CD4-positive, alpha-beta T cell treated with Interleukin-6 for 4 hours (primary cell): ENCODE measurements at regions not wholly inside any gene's neighbourhood (a gene's known extent, or its start where the extent isn't known, plus 50 kb on each side); places are given as distances from the start of the nearest gene placed in this dataset.
"Not testable (repeated sequence)": the region's sequence is repeated elsewhere in the genome, so short reads cannot be mapped to it uniquely, and the experiment has no call there.

Experiments used
- DNase-seq: peaks from one replicate; pipeline ENCODE4 v3.0.0-alpha.2; 2020; ENCODE audit warnings: mixed read lengths

DNA sequence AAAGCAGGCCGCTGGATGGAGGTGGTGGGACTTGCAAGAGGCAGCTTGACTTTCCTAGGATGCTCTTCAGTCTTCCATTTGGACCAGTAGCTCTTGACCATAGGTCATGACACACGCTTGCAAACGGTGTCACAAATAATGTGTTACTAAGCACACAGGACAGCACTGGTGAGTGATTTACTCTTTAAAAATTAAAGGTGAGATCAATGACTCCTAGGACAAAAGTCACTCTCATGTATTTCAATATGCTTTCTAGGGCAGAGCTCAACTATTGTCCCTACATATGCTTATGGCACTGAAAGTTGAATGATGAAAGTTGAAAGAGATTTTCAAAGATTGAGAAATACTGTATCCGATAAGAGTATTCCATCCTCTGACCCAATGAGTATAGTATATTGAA is 496.7 kb downstream of the EBF1 start:
- no peak for DNase-seq

DNA sequence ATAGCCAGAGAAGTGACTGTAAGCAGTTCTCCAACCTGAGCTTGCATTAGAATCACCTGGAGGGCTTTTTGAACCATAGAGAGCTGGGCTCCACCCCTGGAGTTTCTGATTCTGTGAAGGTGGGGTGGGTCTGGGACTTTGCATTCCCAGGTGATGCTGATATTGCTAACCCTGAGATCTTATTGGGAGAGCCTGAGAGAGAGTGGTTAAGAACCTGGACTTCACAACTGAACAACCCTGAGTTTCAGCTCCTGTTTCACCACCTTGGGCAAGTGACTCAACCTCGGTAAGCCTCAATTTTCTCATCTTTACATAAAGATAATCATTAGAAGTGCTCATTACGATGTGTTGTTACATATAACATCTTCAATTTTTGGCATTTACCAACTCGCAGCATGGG is 498.6 kb downstream of the EBF1 start:
- DNase-seq: no peak

DNA sequence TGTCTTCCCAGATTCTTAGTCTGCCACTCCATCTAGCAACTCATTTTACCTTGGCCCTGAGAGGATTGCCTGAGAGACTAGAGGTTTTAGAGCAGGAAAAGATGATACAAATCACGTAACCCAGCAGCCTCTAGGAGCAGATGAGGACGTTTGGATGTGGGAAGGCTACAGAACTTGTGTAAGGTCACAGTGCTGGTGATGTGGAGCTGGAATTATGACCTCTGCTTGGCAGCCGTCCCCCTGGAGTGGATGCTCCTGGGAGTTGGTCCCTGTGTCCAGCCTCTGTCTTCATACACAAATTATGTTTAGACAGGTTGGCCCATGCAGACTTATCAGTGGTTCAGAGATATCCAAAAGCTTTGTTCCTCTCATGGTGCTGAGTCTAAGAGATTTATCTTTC is 499.0 kb downstream of the EBF1 start:
- no peak for DNase-seq

DNA sequence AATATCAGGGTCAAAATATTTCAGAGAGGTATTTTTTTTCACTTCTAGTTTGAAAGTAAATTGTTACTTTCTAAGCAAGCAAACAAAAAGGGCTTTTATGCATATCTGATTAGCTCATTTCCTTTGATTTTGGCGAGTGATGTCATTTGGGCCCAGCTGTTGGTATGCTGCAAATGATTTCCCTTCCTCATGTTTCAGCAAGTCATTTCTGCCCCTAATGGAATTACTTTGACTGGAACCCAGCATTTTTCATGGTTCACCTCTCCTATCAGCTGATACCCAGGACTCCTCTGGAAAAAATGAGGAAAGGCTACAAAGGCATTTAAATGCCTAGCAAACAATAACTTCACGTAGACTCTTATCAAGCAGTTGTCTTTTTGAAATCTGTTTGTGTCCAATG is 500.6 kb downstream of the EBF1 start:
- DNase-seq: no peak

DNA sequence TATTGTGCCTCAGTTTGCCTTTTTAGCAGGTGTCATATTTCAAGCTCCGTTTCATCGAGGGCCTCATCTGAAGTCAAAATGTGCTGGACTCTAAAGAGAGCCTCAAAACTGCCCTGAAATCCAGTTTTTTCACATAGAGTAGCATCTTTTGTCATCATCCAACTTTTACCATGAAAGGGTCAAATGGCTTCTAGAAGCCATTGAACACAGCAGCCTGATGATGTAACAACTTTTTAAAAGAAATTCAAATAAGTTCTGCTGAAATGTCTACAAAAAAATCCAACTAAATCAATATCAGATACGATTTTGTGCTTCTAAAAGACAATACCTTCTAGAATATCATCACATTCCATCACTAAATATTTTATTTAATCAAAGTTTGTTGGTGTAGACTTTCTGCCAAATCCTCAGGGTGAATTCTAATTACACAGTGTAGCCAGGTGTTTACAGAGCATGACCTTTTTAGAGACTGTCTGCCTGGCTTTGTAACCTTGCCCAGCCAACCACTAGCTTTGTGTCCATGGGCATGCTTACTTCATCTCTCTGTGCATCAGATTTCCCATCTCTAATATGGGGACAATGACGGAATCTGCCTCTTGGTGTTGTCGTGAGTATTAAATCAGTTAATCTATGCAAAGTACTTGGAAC is 505.0 kb downstream of the EBF1 start:
- no peak for DNase-seq

DNA sequence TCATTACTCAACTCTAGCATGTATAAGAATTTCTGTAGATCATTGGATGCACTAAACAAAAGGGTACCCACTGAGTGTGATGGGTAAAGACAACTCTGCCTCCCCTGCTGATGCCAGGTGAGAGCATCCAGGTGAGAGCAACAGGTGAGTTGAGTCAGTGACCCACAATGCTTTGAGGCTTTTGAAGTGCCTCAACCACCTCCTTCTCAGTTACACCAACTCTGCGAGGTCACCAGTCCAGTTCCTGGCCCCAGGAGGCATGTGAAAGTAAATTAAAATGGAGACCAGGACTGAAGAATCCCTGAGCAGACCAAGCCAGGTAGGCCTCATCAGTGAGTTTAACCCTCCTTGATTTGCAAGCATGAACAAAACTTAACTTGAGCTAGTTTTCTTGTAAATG is 505.8 kb downstream of the EBF1 start:
- DNase-seq: no peak

DNA sequence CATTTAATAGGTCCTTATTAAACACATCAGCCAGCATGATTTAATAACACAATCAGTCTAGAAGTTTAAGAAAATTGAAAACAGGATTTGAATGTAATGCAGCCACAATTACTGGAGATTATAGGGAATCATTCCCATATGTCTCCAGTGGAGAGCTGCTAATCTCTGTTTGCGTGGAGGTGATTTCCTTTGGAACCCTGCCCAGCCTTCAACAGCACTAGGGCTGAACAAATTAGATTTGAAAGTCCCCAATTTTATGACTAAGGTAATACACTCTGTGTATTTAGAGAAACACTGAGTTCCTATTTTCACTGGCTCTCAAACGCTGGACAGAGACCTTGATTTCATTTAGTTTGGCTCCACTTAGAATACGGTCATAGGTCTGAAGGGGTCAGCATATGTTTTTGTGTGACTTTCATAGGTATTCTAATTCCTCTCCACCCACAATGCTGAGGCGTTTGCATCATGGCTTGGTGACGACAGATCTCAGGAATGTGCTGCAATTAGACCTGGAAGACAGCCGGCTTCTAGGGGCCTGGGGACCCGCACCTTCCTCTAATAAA is 508.3 kb downstream of the EBF1 start:
- no peak for DNase-seq

DNA sequence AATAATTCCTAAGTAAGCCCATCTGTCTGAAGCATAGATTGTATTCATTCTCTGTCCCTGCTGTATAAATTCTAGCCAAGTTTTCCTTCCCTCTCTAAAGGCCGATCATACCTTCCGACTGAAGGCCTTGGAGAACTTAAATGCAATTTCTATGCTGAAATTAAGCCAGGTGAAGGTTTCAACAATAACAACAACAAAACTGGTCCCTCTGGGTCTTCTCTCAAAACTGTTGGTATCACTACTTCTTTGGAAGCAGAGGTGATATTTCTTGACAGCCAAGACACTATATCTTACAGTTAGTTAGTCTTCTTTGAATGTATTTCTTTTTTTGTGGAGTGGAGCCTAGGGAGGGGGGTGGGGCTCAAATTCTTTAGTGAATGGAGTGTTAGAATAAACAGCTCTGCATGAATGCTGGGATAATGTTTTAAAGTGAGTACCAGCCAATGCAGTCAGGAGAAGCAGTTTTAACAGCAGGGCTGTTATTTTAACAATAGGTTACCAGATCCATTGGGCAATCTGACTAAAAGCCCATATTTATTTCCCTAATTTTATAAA is 508.9 kb downstream of the EBF1 start:
- no peak for DNase-seq

DNA sequence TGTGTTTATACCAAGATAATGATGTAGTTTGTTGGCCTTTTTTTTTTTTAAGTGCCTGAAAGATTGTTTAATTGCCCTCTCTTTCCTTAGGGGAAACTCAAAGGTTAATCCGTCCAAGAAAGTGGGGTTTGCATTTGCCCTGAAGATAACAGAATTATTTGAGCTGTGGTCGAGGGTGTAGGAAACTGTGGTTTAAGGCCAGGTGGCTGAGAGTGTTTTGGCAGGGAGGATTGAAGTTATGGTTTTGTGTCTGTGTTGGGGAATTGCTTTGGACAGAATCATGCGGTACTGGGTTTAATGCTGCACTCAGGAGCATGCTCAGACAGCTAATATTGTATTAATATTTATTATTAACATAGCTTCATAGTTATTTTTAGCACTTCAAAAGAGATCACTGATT is 509.8 kb downstream of the EBF1 start:
- DNase-seq: no peak

DNA sequence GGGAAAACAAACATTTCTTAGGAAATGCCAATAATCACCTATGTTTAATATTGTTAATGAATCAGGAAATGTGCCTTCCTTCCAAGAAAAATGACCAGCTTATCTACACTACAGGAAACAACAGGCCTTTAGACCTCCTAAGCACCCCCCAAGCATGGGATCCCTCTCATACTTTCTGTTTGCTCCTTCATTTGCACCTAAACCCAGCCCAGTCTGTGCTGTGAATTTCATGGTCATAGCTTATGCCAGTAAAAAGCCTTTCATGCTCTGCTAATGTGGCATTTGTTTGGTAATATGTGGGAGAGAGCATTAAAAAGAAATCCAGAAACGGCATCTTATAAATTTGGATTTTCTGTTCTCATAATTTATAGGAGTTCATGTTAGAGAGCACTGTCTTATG is 511.1 kb downstream of the EBF1 start:
- DNase-seq: no peak

DNA sequence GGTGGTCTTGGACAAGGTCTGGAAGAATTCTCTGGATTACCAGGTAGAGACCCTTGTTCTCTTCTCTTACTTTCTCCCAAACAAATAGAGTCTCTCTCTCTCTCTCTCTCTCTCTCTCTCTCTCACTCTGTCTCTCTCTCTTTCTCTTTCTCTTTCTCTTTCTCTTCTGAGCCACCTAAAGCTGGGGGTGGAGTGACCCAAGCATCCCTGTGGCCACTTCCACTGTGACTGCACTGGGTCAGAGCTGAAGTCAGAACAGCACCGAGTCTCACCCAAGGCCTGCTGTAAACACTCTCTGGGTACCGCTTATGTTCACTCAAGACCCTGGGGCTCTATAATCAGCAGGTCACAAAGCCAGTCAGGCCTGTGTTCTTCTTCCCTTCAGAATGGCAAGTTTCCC is 513.7 kb downstream of the EBF1 start:
- no peak for DNase-seq

DNA sequence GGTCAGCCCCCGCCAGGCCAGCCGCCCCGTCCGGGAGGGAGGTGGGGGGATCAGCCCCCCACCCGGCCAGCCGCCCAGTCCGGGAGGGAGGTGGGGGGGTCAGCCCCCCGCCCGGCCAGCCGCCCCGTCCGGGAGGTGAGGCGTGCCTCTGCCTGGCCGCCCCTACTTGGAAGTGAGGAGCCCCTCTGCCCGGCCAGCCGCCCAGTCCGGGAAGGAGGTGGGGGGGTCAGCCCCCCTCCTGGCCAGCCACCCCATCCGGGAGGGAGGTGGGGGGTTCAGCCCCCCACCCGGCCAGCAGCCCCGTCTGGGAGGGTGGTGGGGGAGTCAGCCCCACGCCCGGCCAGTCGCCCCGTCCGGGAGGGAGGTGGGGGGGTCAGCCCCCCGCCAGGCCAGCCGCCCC is 517.0 kb downstream of the EBF1 start:
- DNase-seq: not testable (repeated sequence)

DNA sequence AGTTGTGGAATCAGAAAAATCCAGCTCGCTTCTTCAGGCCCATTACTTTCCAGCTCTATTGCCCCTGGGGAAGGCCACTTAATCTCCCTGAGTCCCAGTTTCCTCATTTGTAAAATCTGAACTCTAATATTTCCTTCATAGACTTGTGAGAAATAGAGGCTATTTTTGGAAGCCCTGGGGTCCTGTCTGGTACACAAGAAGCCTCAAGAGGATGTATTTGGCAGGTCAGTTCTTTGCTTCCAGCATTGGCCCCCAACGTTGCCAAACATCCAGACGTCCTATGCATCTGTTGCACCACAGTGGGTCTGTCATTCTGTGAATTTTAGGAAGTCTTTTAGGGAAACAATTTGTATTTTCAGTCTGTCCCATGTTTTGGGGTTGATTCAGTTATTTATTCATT is 525.9 kb downstream of the EBF1 start:
- DNase-seq: no peak

DNA sequence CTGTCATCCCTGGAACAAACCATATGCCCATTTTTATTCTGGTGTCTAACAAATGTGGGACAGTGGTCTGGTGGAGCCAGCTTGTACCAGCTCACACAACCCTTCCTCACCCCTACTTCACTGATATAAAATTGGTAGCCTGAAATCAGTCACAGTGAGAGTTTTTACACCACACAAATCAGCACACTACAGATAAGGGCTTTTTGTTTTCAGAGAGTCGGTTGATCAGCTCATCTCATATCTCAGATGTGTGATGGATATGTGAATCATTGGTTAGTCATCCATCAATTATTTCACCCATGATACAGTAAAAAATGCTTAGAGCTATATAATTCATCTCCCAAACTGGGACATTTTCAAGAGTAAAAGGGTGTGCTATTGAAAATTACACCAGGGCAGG is 529.2 kb downstream of the EBF1 start:
- no peak for DNase-seq

DNA sequence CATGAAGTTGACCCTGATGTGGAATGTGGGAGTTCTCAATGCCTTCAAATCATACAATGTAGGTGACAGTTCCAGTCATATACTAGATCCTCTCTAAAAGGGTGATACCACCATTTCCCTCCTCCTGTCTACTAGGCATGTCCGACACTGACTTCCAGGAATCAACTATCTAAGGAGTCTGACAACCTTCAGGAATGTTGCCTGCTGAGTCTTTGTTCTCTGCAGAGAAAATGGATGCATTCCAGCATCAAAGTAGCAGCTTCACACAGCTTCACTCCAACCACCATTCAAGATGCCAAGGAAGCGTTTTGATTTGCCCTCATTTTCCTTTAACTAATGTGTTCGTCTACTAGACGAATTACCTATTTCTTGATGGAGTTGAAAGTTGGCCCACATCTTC is 530.2 kb downstream of the EBF1 start:
- no peak for DNase-seq

DNA sequence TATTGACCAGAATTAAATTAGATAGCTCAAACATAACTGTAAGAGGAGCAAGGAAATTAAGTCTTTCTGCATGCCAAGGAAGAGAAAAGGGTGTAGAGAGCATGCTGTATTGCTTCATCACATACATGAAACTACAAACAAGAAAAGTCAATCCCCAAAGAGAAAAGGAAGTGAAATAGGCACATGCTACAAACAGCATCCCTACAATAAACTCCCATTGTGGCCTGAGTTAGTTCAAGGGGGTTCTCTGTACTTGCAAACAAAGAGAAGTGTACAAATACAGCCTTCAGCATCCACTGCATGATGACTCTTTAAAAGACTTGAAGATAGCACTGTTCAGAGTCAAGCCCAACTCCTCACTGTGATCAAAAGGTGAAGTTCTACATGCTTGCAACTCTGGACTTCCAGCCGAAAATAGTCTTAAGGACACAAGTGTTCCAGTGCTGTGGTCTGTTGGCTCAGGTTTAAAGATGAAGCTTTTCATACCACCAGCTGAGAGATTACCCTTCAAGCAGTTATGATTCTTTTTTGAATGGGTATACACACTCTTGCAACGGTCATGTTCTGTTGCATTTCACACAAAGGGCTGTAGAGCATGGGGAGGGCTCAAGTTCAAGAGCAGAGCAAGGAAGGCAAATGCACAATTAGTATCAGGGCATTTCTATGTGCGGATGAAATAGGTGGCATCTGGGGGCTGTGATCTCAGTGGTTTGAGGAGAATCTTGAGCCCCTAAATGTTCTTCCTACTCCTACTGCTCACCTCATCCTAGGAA is 534.5 kb downstream of the EBF1 start:
- no peak for DNase-seq

DNA sequence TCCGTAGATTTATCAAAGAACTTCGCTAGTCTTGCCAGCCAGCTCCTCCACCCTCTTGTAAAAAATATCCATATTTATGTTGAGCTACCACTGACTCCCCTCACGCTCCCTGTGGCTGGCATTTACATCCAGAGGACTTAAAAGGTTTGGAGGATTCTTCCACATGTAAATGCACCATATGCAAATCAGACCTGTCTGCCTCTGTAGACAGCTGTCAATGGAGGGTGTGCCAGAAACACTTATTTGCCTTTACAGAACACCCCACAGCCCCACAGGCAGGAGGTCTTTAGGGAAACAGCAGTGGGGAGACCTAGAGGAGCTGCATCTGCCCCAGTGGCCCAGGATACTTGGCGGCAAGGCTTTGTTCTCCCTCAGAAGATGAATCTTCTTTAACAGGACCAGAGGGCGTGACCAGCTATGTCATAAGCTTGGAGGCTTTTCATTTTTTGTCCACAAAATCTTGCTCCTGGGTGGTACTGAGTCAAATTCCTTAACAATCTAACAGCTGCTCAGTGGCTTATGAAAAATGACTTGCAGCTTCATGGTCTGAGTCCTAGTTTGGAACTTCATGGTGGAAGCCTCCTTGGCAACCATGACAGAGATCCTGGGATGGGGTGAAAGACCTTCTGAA is 535.8 kb downstream of the EBF1 start:
- no peak for DNase-seq

DNA sequence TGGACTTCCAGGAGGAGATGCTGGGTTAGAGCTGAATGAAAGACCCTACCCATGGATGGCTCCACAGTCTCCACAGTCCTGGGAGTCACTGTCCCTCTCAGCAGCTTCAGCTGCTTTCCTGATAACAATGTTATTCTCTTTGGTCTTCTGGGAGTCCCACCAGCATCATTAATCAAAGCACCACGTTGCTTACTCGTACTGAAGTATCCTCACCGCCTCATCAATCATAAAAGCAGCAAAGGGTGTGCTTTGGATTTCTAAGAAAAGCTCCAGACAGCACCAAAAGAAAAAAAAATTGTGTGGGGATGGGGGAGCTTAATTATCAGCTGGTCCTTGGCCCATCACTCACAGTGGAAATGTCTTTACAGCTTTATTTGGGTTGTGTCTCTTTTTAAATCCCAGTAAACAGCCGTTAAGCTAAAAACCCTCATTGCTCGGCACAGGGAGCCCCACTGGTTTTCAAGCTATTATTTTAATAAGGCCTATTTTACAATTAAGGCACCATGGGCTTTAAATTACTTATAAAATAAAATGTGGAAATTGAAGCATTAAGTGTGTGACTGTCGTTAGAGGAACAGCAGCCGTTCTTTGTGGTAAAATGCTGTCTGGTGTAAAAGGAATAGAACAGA is 538.0 kb downstream of the EBF1 start:
- no peak for DNase-seq

DNA sequence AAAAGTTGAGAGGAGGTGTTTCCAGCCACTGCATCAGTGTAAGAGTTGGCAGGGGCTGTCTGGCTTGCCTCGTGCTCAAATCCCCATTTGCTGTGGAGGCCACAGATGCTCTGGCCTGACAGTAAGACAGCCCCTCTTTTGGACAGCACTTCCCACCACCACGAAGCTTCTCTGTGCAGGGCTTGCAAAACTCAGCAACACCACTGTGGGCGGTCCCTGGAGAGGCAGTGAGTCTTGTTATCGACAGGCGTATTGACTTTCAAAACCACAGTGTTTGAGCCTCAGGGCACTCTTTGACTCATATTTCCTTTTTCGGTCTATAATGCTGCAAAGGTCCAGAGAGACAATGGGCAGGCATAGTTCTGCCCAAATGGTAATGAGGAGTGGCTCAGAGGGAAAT is 539.5 kb downstream of the EBF1 start:
- no peak for DNase-seq

DNA sequence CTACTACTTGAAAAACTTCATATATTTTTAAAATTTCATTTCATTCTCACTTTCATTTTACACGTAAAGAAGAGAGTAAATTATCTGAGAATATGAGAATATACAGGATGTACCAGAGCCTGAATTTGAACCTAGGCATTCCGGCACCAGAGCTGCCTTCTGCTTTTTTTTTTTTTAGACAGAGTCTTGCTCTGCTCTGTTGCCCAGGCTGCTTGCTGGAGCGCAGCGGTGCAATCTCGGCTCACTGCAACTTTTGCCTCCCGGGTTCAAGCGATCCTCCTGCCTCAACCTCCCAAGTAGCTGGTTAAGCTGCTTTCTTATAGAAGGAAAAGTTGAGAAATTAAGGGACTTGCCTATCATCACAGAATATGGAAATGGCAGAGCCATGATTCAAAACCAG is 540.1 kb downstream of the EBF1 start:
- no peak for DNase-seq

DNA sequence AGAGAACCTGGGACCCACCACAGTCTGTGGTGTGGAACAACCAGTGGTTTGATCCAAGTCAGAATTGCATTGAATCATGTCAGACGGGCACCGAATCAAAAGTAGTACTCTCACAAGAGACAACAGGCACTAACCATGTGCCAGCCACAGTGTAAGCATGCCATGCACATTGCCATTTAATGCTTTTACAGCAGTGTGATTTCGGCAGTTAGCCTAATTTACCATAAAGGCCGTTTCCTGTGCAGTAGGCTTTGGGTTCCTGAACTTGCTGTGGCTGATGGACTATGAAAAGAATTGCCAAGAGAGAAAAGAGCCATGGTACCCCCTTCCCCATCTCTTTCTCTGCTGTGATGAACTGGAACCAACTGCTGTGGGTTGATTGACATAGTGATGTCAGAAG is 540.6 kb downstream of the EBF1 start:
- DNase-seq: no peak

DNA sequence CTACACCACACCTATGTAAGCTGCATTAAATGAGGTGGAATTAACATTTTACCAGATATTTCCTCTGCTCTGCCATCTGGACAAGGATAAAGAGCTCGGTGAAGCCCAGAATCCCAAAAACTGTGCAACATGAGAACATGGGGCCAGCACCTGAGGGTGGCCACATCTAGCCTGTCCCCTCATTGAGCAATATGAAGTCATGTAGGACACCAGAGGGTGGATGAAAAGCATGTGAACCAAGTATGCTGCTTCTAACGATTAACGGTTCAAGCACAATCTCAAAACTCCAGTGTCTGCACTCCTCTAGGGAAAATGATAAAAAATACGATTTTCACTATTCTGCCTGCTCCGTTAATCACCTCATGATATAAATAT is 545.8 kb downstream of the EBF1 start:
- no peak for DNase-seq

DNA sequence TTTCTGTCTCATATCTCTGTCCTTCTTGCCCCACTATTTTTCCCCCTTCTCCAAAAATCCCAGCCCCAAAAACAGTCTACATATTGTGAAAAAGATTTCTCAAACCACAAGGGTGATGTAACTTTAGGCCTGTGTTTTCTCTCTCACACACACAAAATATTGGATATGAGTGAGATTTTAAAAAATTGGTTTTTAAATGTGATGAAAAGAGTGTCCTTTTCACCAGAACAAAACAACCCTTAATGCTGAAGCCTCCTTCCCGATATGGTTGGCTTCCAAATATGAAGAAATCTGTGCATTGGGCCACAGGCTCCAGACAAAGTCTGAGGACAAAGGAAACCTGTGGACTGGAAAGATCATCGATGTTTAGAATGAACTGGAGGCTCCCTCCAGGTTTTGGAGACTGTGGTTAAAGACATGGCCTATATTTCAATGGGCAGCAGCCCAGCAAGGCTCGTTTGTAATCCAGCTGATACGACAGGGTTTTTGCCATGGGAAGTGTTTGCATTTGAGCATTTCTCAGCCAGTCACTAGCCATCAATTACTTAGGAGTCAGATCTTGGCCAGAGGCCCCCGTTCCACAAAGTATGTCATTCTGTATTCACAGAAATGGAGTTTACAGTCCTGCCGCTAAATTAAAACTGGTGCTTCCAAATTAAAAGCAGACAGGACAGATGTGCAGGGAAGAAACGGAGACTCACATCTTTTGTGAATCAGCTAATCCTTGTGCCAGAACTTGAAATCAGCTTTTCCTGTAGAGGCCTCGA is 546.3 kb downstream of the EBF1 start:
- DNase-seq: no peak
